CD4-positive, alpha-beta T cell (primary cell): ENCODE measurements at regions not wholly inside any gene's neighbourhood (a gene's known extent, or its start where the extent isn't known, plus 50 kb on each side); places are given as distances from the start of the nearest gene placed in this dataset.
"Not testable (repeated sequence)": the region's sequence is repeated elsewhere in the genome, so short reads cannot be mapped to it uniquely, and the experiment has no call there.

ENCODE experiments used
- ATAC-seq: fragments of 200-7000 bp; cut with Tn5 transposase; one replicate; pipeline ENCODE4 v1.10.0; 2022; ENCODE audit warnings: mild to moderate bottlenecking; ENCODE audit not compliant: poor library complexity
- CTCF ChIA-PET: fragments of 350-600 bp; sonication (Branson Sonifier 250); formaldehyde crosslinking; loops from one replicate; lab custom pipeline; 2021; ENCODE audit warnings: antibody characterized with exemption, inconsistent platforms; lab: Charles Lee
- POLR2A ChIA-PET: fragments of 350-600 bp; sonication (Branson Sonifier 250); formaldehyde crosslinking; loops from one replicate; lab custom pipeline; 2021; ENCODE audit warnings: antibody characterized with exemption, inconsistent platforms; lab: Charles Lee
- DNase-seq, 14 experiments: peaks; one replicate each; pipeline ENCODE4 v3.0.0-alpha.2; 2013 to 2020; ENCODE audit warnings: mixed read lengths in 2 of 14
- H3K27ac ChIP-seq, 2 donors: one replicate each; pipeline versions ENCODE4 v1.5.1 to v1.7.0; 2013; ENCODE audit warnings: low read length in 2 of 2, low read depth in 1 of 2, mild to moderate bottlenecking in 1 of 2
- H3K27me3 ChIP-seq, 2 experiments: 1 replicate in 1 of 2; 2 replicates in 1 of 2; pipeline versions ENCODE4 v1.6.1 to v1.7.0; 2013; ENCODE audit warnings: low read length in 2 of 2, control low read depth in 1 of 2, mild to moderate bottlenecking in 1 of 2, moderate library complexity in 1 of 2; ENCODE audit not compliant: insufficient read depth in 2 of 2, control insufficient read depth in 1 of 2
- H3K36me3 ChIP-seq: one replicate; pipeline ENCODE4 v1.6.1; 2013; ENCODE audit warnings: low read length, control low read depth; ENCODE audit not compliant: insufficient read depth
- H3K4me1 ChIP-seq: one replicate; pipeline ENCODE4 v1.6.1; 2013; ENCODE audit warnings: low read length, control low read depth; ENCODE audit not compliant: insufficient read depth
- H3K4me3 ChIP-seq: one replicate; pipeline ENCODE4 v1.5.1; 2013; ENCODE audit warnings: mild to moderate bottlenecking, low read length, moderate library complexity
- H3K9me3 ChIP-seq, 2 experiments: 1 replicate in 1 of 2; 2 replicates in 1 of 2; pipeline versions ENCODE4 v1.6.1 to v1.7.0; 2013; ENCODE audit warnings: low read length in 2 of 2, mild to moderate bottlenecking in 2 of 2, control low read depth in 1 of 2, moderate library complexity in 1 of 2; ENCODE audit not compliant: control insufficient read depth in 1 of 2, insufficient read depth in 1 of 2
- H3K27ac Mint-ChIP-seq: one replicate; pipeline ENCODE4 v1.8.0; 2020; ENCODE audit warnings: mixed read lengths
- H3K27me3 Mint-ChIP-seq: one replicate; pipeline ENCODE4 v1.8.0; 2021; ENCODE audit warnings: mixed read lengths
- H3K36me3 Mint-ChIP-seq: one replicate; pipeline ENCODE4 v1.8.0; 2021; ENCODE audit warnings: low read depth, mixed read lengths
- H3K4me1 Mint-ChIP-seq: one replicate; pipeline ENCODE4 v1.8.0; 2021; ENCODE audit warnings: low read depth, mixed read lengths
- H3K4me3 Mint-ChIP-seq: one replicate; pipeline ENCODE4 v1.8.0; 2020; ENCODE audit warnings: mild to moderate bottlenecking, mixed read lengths
- H3K9me3 Mint-ChIP-seq: one replicate; pipeline ENCODE4 v1.8.0; 2020; ENCODE audit warnings: mixed read lengths
- intact Hi-C, 2 experiments: fragments of 100-400 bp; cut with DNase I in 1 of 2; cut with micrococcal nuclease in 1 of 2; formaldehyde crosslinking; loops; one replicate each; pipeline versions ENCODE4 v1.15.1 to v1.9.0; 2023 to 2025; cut with DNase I, micrococcal nuclease
- TF ChIP-seq, protein P1 (sequence below): fragments of 200-600 bp; IDR thresholded peaks from one replicate; pipeline ENCODE4 v1.8.0; 2022; ENCODE audit warnings: antibody characterized with exemption, mild to moderate bottlenecking

DNA sequence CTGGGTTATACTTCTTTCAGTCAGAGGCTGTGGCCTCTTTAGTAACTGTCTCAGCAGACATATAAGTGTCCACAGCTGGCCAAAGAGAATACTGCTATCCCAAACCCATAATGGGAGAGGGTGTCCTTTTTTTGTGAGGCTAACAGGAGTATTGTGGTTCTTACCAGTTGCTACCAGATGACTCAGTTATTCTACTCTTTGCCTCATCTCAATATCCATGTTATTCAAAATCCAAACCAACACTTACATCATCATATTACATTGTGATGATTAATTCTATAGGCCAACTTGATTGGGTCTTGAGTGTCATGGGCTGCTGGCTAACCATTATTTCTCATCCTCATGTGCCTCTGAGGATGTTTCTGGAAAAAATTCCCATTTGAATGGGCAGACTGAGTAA lies 120.9 kb downstream of the TMEM168 start:
- CTCF ChIA-PET, result no interaction called here
- TF ChIP-seq, protein P1, sequence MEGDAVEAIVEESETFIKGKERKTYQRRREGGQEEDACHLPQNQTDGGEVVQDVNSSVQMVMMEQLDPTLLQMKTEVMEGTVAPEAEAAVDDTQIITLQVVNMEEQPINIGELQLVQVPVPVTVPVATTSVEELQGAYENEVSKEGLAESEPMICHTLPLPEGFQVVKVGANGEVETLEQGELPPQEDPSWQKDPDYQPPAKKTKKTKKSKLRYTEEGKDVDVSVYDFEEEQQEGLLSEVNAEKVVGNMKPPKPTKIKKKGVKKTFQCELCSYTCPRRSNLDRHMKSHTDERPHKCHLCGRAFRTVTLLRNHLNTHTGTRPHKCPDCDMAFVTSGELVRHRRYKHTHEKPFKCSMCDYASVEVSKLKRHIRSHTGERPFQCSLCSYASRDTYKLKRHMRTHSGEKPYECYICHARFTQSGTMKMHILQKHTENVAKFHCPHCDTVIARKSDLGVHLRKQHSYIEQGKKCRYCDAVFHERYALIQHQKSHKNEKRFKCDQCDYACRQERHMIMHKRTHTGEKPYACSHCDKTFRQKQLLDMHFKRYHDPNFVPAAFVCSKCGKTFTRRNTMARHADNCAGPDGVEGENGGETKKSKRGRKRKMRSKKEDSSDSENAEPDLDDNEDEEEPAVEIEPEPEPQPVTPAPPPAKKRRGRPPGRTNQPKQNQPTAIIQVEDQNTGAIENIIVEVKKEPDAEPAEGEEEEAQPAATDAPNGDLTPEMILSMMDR, result no peak
- Mint-ChIP-seq H3K4me1 (no peaks in the 10 kb centered on the region), H3K27me3 (peaks cover 23% of the 10 kb centered on the region), H3K27ac (no peak overlapping the region), H3K36me3 (no peaks in the 10 kb centered on the region), H3K4me3 (no peak overlapping the region), H3K9me3 (no peaks in the 10 kb centered on the region)
- no peaks in the 10 kb centered on the region for H3K27me3 ChIP-seq
- no peaks in the 10 kb centered on the region for H3K9me3 ChIP-seq
- no peak overlapping the region for H3K4me3 ChIP-seq
- H3K4me1 ChIP-seq, result no peaks in the 10 kb centered on the region
- no peak for DNase-seq
- H3K27ac ChIP-seq, result no peak overlapping the region
- intact Hi-C loops, result no loop called here
- POLR2A ChIA-PET, result no interaction called here
- ATAC-seq, result no peak
- no peaks in the 10 kb centered on the region for H3K36me3 ChIP-seq

DNA sequence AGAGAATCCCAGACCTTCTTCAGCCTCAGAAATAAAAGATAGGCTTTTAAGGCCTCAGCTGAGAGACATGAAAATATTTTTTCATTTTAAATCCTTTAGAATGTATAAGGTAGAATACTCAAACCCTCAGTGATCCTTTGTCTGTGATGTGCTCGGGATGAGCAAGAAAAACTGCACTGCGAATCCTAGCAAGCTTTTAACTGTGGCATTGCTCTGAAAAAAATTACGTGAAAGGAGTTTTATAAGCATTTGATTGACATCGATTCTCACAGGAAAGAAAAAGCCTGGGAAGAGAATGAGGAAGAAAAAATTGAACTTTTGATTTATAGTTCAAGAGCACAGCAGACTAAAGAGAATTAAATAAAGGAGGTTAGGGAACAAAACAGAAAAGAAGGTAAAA lies 120.0 kb downstream of the TMEM168 start:
- DNase-seq, result no peak
- ChIA-PET CTCF (no interaction called here), POLR2A (no interaction called here)
- intact Hi-C loops, result no loop called here
- Mint-ChIP-seq H3K36me3 (no peaks in the 10 kb centered on the region), H3K4me3 (no peak overlapping the region), H3K27ac (no peak overlapping the region), H3K27me3 (peaks cover 23% of the 10 kb centered on the region), H3K4me1 (no peaks in the 10 kb centered on the region), H3K9me3 (no peaks in the 10 kb centered on the region)
- Histone ChIP-seq H3K27me3 (no peaks in the 10 kb centered on the region), H3K27ac (no peak overlapping the region), H3K9me3 (no peaks in the 10 kb centered on the region), H3K4me3 (no peak overlapping the region), H3K36me3 (no peaks in the 10 kb centered on the region), H3K4me1 (no peaks in the 10 kb centered on the region)
- TF ChIP-seq, protein P1, result no peak
- ATAC-seq, result no peak

DNA sequence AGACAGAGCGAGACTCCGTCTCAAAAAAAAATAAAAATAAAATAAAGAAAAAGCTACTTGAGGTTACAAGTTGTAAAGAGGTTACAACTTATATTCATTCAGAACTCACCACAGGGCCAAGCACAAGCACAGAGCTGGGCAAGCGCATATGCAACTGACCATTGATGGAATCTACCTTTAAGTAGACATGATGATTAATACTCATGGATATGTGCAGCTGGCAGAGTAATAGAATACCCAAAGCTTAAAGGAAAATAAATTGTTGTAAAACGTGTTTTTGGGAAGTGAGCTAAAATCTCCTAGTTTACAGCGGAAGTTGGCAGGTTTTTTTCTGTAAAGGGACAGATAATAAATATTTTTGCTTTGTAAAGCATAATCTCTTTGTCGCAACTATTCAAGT lies 111.6 kb downstream of the TMEM168 start:
- Mint-ChIP-seq H3K27ac (no peak overlapping the region), H3K9me3 (no peaks in the 10 kb centered on the region), H3K27me3 (peaks cover 17% of the 10 kb centered on the region), H3K4me3 (no peak overlapping the region), H3K4me1 (no peaks in the 10 kb centered on the region), H3K36me3 (no peaks in the 10 kb centered on the region)
- no peak overlapping the region for H3K4me3 ChIP-seq
- H3K4me1 ChIP-seq, result no peaks in the 10 kb centered on the region
- no peak for ATAC-seq
- TF ChIP-seq, protein P1, result no peak
- no peak for DNase-seq
- H3K27ac ChIP-seq, result no peak overlapping the region
- intact Hi-C loops, result no loop called here
- no peaks in the 10 kb centered on the region for H3K9me3 ChIP-seq
- ChIA-PET CTCF (no interaction called here), POLR2A (no interaction called here)
- H3K36me3 ChIP-seq, result no peaks in the 10 kb centered on the region
- H3K27me3 ChIP-seq, result no peaks in the 10 kb centered on the region

DNA sequence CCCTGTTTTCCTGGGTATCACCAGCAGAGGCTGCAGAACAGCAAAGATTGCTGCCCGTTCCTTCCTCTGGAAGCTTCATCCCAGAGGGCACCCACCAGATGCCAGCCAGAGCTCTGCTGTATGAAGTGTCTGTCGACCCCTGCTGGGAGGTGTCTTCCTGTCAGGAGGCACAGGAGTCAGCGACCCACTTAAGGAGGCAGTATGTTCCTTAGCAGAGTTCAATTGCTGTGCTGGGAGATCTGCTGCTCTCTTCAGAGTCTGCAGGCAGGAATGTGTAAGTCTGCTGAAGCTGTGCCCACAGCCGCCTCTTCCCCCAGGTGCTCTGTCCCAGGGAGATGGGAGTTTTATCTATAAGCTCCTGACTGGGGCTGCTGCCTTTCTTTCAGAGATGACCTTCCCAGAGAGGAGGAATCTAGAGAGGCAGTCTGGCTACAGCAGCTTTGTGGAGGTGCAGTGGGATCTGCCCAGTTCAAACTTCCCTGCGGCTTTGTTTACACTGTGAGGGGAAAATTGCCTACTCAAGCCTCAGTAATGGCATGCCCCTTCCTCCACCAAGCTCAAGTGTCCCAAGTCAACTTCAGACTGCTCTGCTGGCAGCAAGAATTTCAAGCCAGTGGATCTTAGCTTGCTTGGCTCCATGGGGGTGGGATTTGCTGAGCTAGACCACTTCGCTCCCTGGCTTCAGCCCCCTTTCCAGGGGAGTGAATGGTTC lies 100.6 kb downstream of the TMEM168 start:
- H3K9me3 ChIP-seq, POLR2A ChIA-PET, H3K4me3 ChIP-seq, H3K4me3 Mint-ChIP-seq, H3K36me3 ChIP-seq, CTCF ChIA-PET, H3K4me1 ChIP-seq, H3K4me1 Mint-ChIP-seq, DNase-seq, H3K27ac ChIP-seq, H3K27ac Mint-ChIP-seq, H3K27me3 ChIP-seq, intact Hi-C loops, ATAC-seq, H3K36me3 Mint-ChIP-seq, H3K27me3 Mint-ChIP-seq: not testable (repeated sequence)
- peaks cover 13% of the 10 kb centered on the region for H3K9me3 Mint-ChIP-seq
